ENCODE measurements at regions not wholly inside any gene's neighbourhood (a gene's known extent, or its start where the extent isn't known, plus 50 kb on each side); places are given as distances from the start of the nearest gene placed in this dataset.
"Not testable (repeated sequence)": the region's sequence is repeated elsewhere in the genome, so short reads cannot be mapped to it uniquely, and the experiment has no call there.

- no peak for DNase-seq
Measured at GRCh38 chr6:139955366-139956155, 581.1 kb upstream of the CITED2 start.

GRCh38 chr6:139954463-139955071 lies 580.1 kb upstream of the CITED2 start:
- no peak for DNase-seq

- not testable (repeated sequence) for DNase-seq
Measured at GRCh38 chr6:139953780-139954179, 579.3 kb upstream of the CITED2 start.

GRCh38 chr6:139951172-139951571 lies 576.7 kb upstream of the CITED2 start:
- DNase-seq: no peak

GRCh38 chr6:139944976-139945375 lies 570.5 kb upstream of the CITED2 start:
- DNase-seq: no peak

- DNase-seq: no peak
Measured at GRCh38 chr6:139944131-139944530, 569.7 kb upstream of the CITED2 start.

GRCh38 chr6:139943391-139943790 lies 568.9 kb upstream of the CITED2 start:
- DNase-seq: no peak

GRCh38 chr6:139942331-139942730 lies 567.9 kb upstream of the CITED2 start:
- DNase-seq: no peak

- DNase-seq: no peak
Measured at GRCh38 chr6:139941826-139942225, 567.4 kb upstream of the CITED2 start.

GRCh38 chr6:139940741-139941729 lies 566.6 kb upstream of the CITED2 start:
- no peak for DNase-seq

- no peak for DNase-seq
Measured at GRCh38 chr6:139939189-139939979, 564.9 kb upstream of the CITED2 start.

GRCh38 chr6:139932671-139933070 lies 558.2 kb upstream of the CITED2 start:
- no peak for DNase-seq

- no peak for DNase-seq
Measured at GRCh38 chr6:139931747-139932146, 557.3 kb upstream of the CITED2 start.

- DNase-seq: no peak
Measured at GRCh38 chr6:139927742-139928305, 553.4 kb upstream of the CITED2 start.

- DNase-seq: no peak
Measured at GRCh38 chr6:139927236-139927635, 552.8 kb upstream of the CITED2 start.

GRCh38 chr6:139926711-139927110 lies 552.3 kb upstream of the CITED2 start:
- no peak for DNase-seq

GRCh38 chr6:139925894-139926641 lies 551.6 kb upstream of the CITED2 start:
- no peak for DNase-seq

GRCh38 chr6:139923964-139924475 lies 549.6 kb upstream of the CITED2 start:
- DNase-seq: no peak

- DNase-seq: no peak
Measured at GRCh38 chr6:139922236-139922635, 547.8 kb upstream of the CITED2 start.

GRCh38 chr6:139920776-139921100 lies 546.3 kb upstream of the CITED2 start:
- no peak for DNase-seq

GRCh38 chr6:139920027-139920775 lies 545.8 kb upstream of the CITED2 start:
- DNase-seq: no peak

Data from NCI-H510A (cell line).